KBM-7 (cell line): ENCODE measurements at regions not wholly inside any gene's neighbourhood (a gene's known extent, or its start where the extent isn't known, plus 50 kb on each side); places are given as distances from the start of the nearest gene placed in this dataset.
"Not testable (repeated sequence)": the region's sequence is repeated elsewhere in the genome, so short reads cannot be mapped to it uniquely, and the experiment has no call there.

Experiments used
- DNase-seq: peaks from one replicate; pipeline ENCODE4 v3.0.0-alpha.2; 2015
- in situ Hi-C: fragments of 300-500 bp; cut with MboI; formaldehyde crosslinking; loops from 2 replicates; pipeline ENCODE4 v1.14.3; 2020; ENCODE audit warnings: low sequenced_read_pairs, low pct_unique_long_range_greater_than_20kb, mixed read lengths

- DNase-seq, in situ Hi-C loops: not testable (repeated sequence)
Observed at GRCh38 chr17:6373599-6373998, 61.3 kb downstream of the AIPL1 start.

- in situ Hi-C loops, result no loop called here
- no peak for DNase-seq
Observed at GRCh38 chr17:6366221-6366666, 68.7 kb downstream of the AIPL1 start.

GRCh38 chr17:6365200-6365943 is 69.5 kb downstream of the AIPL1 start:
- in situ Hi-C loops, result no loop called here
- no peak for DNase-seq

- DNase-seq, result no peak
Observed at GRCh38 chr17:6361733-6362132, 73.2 kb downstream of the AIPL1 start.

GRCh38 chr17:6358131-6358530 is 76.8 kb downstream of the AIPL1 start:
- in situ Hi-C loops, result no loop called here

More at GRCh38 chr17:6361733-6362132, 73.2 kb downstream of the AIPL1 start:
- in situ Hi-C loops, result no loop called here

GRCh38 chr17:6356562-6356961 is 78.4 kb downstream of the AIPL1 start:
- in situ Hi-C loops, result no loop called here
- no peak for DNase-seq

More at GRCh38 chr17:6358131-6358530, 76.8 kb downstream of the AIPL1 start:
- no peak for DNase-seq

GRCh38 chr17:6355196-6355595 is 79.7 kb downstream of the AIPL1 start:
- in situ Hi-C loops, result no loop called here
- no peak for DNase-seq

GRCh38 chr17:6352801-6353560 is 81.9 kb downstream of the AIPL1 start:
- DNase-seq, result no peak

GRCh38 chr17:6352016-6352415 is 82.9 kb downstream of the AIPL1 start:
- in situ Hi-C loops, result no loop called here
- no peak for DNase-seq

More at GRCh38 chr17:6352801-6353560, 81.9 kb downstream of the AIPL1 start:
- in situ Hi-C loops, result no loop called here

GRCh38 chr17:6350806-6351205 is 84.1 kb downstream of the AIPL1 start:
- in situ Hi-C loops, result no loop called here
- no peak for DNase-seq

- DNase-seq, result no peak
- in situ Hi-C loops, result no loop called here
Observed at GRCh38 chr17:6348891-6349290, 86.0 kb downstream of the AIPL1 start.

GRCh38 chr17:6347776-6348175 is 87.1 kb downstream of the AIPL1 start:
- in situ Hi-C loops, result no loop called here
- no peak for DNase-seq

GRCh38 chr17:6346986-6347385 is 87.9 kb downstream of the AIPL1 start:
- DNase-seq, result no peak
- in situ Hi-C loops, result no loop called here

- DNase-seq, result no peak
- in situ Hi-C loops, result no loop called here
Observed at GRCh38 chr17:6346156-6346786, 88.7 kb downstream of the AIPL1 start.

GRCh38 chr17:6343736-6344135 is 91.2 kb downstream of the AIPL1 start:
- no peak for DNase-seq
- in situ Hi-C loops, result no loop called here

- no peak for DNase-seq
- in situ Hi-C loops, result no loop called here
Observed at GRCh38 chr17:6343191-6343590, 91.7 kb downstream of the AIPL1 start.

GRCh38 chr17:6340708-6341107 is 94.2 kb downstream of the AIPL1 start:
- in situ Hi-C loops, result no loop called here
- DNase-seq, result no peak

GRCh38 chr17:6334386-6334785 is 100.5 kb downstream of the AIPL1 start:
- DNase-seq, result no peak
- in situ Hi-C loops, result no loop called here

- no peak for DNase-seq
- in situ Hi-C loops, result no loop called here
Observed at GRCh38 chr17:6330936-6331335, 104.0 kb downstream of the AIPL1 start.

GRCh38 chr17:6328279-6328678 is 106.6 kb downstream of the AIPL1 start:
- in situ Hi-C loops, result no loop called here

More at GRCh38 chr17:6328279-6328678, 106.6 kb downstream of the AIPL1 start:
- no peak for DNase-seq
